Smooth muscle cell (in vitro differentiated cells): ENCODE measurements at regions not wholly inside any gene's neighbourhood (a gene's known extent, or its start where the extent isn't known, plus 50 kb on each side); places are given as distances from the start of the nearest gene placed in this dataset.

Experiments
- DNase-seq: peaks from one replicate; lab custom pipeline; 2025; ENCODE audit not compliant: unreplicated experiment; lab: John Stamatoyannopoulos, UW
- H2AFZ ChIP-seq: fragments of 200-600 bp; sonication (generic); 2 replicates; pipeline ENCODE4 v1.6.0; 2016; ENCODE audit warnings: antibody characterized with exemption, low read depth, mild to moderate bottlenecking
- H3F3A ChIP-seq: fragments of 200-600 bp; sonication (generic); 2 replicates; pipeline ENCODE4 v1.6.0; 2017; ENCODE audit warnings: antibody characterized with exemption, low read depth
- H3K27ac ChIP-seq: fragments of 200-600 bp; sonication (generic); 2 replicates; pipeline ENCODE4 v1.5.1; 2016; ENCODE audit warnings: low read depth, mild to moderate bottlenecking
- H3K27me3 ChIP-seq: fragments of 200-600 bp; sonication (generic); 2 replicates; pipeline ENCODE4 v1.6.1; 2016; ENCODE audit warnings: low read depth, mild to moderate bottlenecking
- H3K36me3 ChIP-seq: fragments of 200-600 bp; sonication (generic); 2 replicates; pipeline ENCODE4 v1.5.1; 2016; ENCODE audit warnings: low read depth
- H3K4me1 ChIP-seq: fragments of 200-600 bp; sonication (generic); 2 replicates; pipeline ENCODE4 v1.5.1; 2016; ENCODE audit warnings: low read depth
- H3K4me2 ChIP-seq: fragments of 200-600 bp; sonication (generic); 2 replicates; pipeline ENCODE4 v1.6.0; 2016; ENCODE audit warnings: mild to moderate bottlenecking
- H3K4me3 ChIP-seq: fragments of 200-600 bp; sonication (generic); 2 replicates; pipeline ENCODE4 v1.5.1; 2016; ENCODE audit warnings: mild to moderate bottlenecking
- H3K79me2 ChIP-seq: fragments of 200-600 bp; sonication (generic); 2 replicates; pipeline ENCODE4 v1.6.0; 2016; ENCODE audit warnings: low read depth, mild to moderate bottlenecking
- H3K9ac ChIP-seq: fragments of 200-600 bp; sonication (generic); 2 replicates; pipeline ENCODE4 v1.6.0; 2016; ENCODE audit warnings: low read depth
- H3K9me3 ChIP-seq: fragments of 200-600 bp; sonication (generic); replicated peaks from 2 replicates; pipeline ENCODE4 v1.5.1; 2016; ENCODE audit warnings: low read depth
- H4K20me1 ChIP-seq: fragments of 200-600 bp; sonication (generic); 2 replicates; pipeline ENCODE4 v1.6.0; 2016; ENCODE audit warnings: low read depth
- WGBS: methylation state at CpG from one replicate; pipeline ENCODE4 v1.1.7; 2016; ENCODE audit warnings: low lambda C conversion rate; 5-methylcytosine and 5-hydroxymethylcytosine counted together
- TF ChIP-seq, protein P1 (sequence below): fragments of 200-600 bp; sonication (generic); IDR thresholded peaks from 2 replicates; pipeline ENCODE4 v1.5.1; 2017; ENCODE audit warnings: borderline replicate concordance, mild to moderate bottlenecking, antibody characterized with exemption; ENCODE audit not compliant: insufficient read depth, poor library complexity, severe bottlenecking

DNA sequence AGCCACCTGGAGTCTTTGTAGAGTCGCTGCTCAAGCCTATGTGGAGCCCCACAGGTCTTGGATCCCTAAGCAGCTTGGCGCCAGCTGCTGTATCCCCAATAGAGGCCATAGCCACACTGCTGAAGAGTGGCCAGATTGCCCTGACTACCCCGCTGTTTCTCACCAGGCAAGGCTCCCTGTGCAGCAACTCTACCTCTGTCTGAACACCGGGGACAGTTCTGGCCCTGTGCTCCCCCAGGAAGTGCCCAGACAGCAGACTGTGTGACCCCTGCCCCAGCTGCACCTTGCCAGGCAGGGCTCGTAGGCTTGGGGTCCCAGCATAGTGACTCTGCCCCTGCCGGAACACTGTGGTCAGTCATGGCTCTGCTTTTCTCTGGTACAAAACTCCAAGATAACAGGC, 53.5 kb upstream of the GALNT13 start:
- H3K9me3 ChIP-seq, result no peaks in the 10 kb centered on the region
- H3F3A ChIP-seq, result no peaks in the 10 kb centered on the region
- no peak for DNase-seq
- H3K4me2 ChIP-seq, result no peak overlapping the region
- no peaks in the 10 kb centered on the region for H3K79me2 ChIP-seq
- no peak overlapping the region for H3K9ac ChIP-seq
- WGBS, result 88% methylated on average over 5 of the region's 6 CpGs
- H2AFZ ChIP-seq, result no peak overlapping the region
- H3K36me3 ChIP-seq, result no peaks in the 10 kb centered on the region
- H3K4me3 ChIP-seq, result no peak overlapping the region
- H3K27ac ChIP-seq, result no peak overlapping the region
- no peaks in the 10 kb centered on the region for H3K27me3 ChIP-seq
- no peaks in the 10 kb centered on the region for H3K4me1 ChIP-seq
- TF ChIP-seq, protein P1, sequence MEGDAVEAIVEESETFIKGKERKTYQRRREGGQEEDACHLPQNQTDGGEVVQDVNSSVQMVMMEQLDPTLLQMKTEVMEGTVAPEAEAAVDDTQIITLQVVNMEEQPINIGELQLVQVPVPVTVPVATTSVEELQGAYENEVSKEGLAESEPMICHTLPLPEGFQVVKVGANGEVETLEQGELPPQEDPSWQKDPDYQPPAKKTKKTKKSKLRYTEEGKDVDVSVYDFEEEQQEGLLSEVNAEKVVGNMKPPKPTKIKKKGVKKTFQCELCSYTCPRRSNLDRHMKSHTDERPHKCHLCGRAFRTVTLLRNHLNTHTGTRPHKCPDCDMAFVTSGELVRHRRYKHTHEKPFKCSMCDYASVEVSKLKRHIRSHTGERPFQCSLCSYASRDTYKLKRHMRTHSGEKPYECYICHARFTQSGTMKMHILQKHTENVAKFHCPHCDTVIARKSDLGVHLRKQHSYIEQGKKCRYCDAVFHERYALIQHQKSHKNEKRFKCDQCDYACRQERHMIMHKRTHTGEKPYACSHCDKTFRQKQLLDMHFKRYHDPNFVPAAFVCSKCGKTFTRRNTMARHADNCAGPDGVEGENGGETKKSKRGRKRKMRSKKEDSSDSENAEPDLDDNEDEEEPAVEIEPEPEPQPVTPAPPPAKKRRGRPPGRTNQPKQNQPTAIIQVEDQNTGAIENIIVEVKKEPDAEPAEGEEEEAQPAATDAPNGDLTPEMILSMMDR, result no peak
- H4K20me1 ChIP-seq, result no peaks in the 10 kb centered on the region

DNA sequence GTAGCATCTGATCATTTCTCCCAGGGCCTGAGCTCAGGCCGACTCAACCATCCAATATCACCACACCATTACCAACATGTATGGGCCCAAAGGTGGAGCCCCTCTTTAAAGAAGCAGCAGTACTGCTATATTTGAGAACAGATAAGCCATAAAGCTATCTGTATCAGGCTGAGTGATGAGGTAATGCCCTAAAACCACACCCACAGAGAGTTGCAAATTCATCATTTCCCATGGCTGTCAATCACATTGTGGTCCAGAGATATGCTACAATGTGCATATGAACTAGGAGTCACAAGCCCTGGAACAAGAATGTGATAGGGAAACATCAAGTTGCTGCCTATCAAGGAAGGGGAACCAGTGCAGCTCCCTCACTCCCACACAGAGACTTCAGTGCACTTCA, 52.6 kb upstream of the GALNT13 start:
- TF ChIP-seq, protein P1, result no peak
- no peak overlapping the region for H3K4me3 ChIP-seq
- H3K27ac ChIP-seq, result no peak overlapping the region
- H3K4me1 ChIP-seq, result no peaks in the 10 kb centered on the region
- no peaks in the 10 kb centered on the region for H3K36me3 ChIP-seq
- no peaks in the 10 kb centered on the region for H4K20me1 ChIP-seq
- H3K79me2 ChIP-seq, result no peaks in the 10 kb centered on the region
- no peaks in the 10 kb centered on the region for H3K9me3 ChIP-seq
- H3K9ac ChIP-seq, result no peak overlapping the region
- H3K4me2 ChIP-seq, result no peak overlapping the region
- WGBS, result 86% methylated on average over 1 of the region's 1 CpG
- no peaks in the 10 kb centered on the region for H3F3A ChIP-seq
- H2AFZ ChIP-seq, result no peak overlapping the region
- no peak for DNase-seq
- no peaks in the 10 kb centered on the region for H3K27me3 ChIP-seq

DNA sequence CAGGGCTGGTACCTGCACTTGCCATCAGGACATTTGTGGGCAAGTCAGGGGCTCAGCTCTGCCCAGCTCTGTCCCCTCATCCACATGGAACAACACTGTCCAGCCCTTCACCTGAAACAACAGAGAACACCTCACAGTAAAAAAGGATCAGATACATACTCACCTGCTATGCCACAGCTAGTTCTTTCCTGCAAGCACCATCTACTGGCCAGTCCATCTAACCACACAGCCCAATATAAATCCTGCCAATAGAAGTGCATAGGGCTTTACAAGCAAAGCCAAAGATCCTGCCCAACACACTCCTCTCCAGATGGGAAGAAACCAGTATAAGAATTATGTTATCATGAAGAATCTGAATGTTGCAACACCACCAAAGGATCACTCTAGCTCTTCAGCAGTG, 52.2 kb upstream of the GALNT13 start:
- Histone ChIP-seq H3K9me3 (no peaks in the 10 kb centered on the region), H3K4me1 (no peaks in the 10 kb centered on the region), H4K20me1 (no peaks in the 10 kb centered on the region), H3F3A (no peaks in the 10 kb centered on the region), H3K9ac (no peak overlapping the region), H3K36me3 (no peaks in the 10 kb centered on the region), H3K27me3 (no peaks in the 10 kb centered on the region), H3K79me2 (no peaks in the 10 kb centered on the region), H3K4me3 (no peak overlapping the region), H3K4me2 (no peak overlapping the region), H2AFZ (no peak overlapping the region), H3K27ac (no peak overlapping the region)
- DNase-seq, result no peak
- TF ChIP-seq, protein P1, result no peak
